ENCODE measurements at regions not wholly inside any gene's neighbourhood (a gene's known extent, or its start where the extent isn't known, plus 50 kb on each side); places are given as distances from the start of the nearest gene placed in this dataset.

GRCh38 chr5:99926463-99926862 lies 608.7 kb upstream of the FAM174A start:
- TF ChIP-seq EZH2phosphoT487 (IDR thresholded peaks at IDR 0.05; ENCODE audit: borderline replicate concordance, low read length) = no peak
- TF ChIP-seq CTCF (IDR thresholded peaks at IDR 0.05; ENCODE audit: low read depth, low read length, poor library complexity, severe bottlenecking) = no peak
